CD4-positive, alpha-beta T cell treated with Interleukin-6 at 100 ng/mL for 8 hours (primary cell): ENCODE measurements at regions not wholly inside any gene's neighbourhood (a gene's known extent, or its start where the extent isn't known, plus 50 kb on each side); places are given as distances from the start of the nearest gene placed in this dataset.

Experiments used
- DNase-seq: peaks from one replicate; pipeline ENCODE4 v3.0.0-alpha.2; 2020; ENCODE audit warnings: mixed read lengths, low spot score

- no peak for DNase-seq
These were observed 339.6 kb upstream of the TBL1XR1 start for GRCh38 chr3:177536873-177537272.

GRCh38 chr3:177537612-177538011 lies 340.3 kb upstream of the TBL1XR1 start:
- DNase-seq, result no peak

GRCh38 chr3:177538048-177538749 lies 340.9 kb upstream of the TBL1XR1 start:
- DNase-seq, result no peak

GRCh38 chr3:177538750-177539730 lies 341.8 kb upstream of the TBL1XR1 start:
- DNase-seq, result peak; percentile 63

- DNase-seq, result no peak
These were observed 344.3 kb upstream of the TBL1XR1 start for GRCh38 chr3:177541541-177541940.

GRCh38 chr3:177545964-177546363 lies 348.7 kb upstream of the TBL1XR1 start:
- no peak for DNase-seq

GRCh38 chr3:177547711-177548350 lies 350.5 kb upstream of the TBL1XR1 start:
- DNase-seq, result peak; percentile 5

- DNase-seq, result no peak
These were observed 353.4 kb upstream of the TBL1XR1 start for GRCh38 chr3:177550667-177551066.

- DNase-seq, result peak; percentile 27
These were observed 354.2 kb upstream of the TBL1XR1 start for GRCh38 chr3:177551431-177551836.

GRCh38 chr3:177552051-177552450 lies 354.8 kb upstream of the TBL1XR1 start:
- DNase-seq, result no peak

GRCh38 chr3:177553012-177553411 lies 355.7 kb upstream of the TBL1XR1 start:
- no peak for DNase-seq

- DNase-seq, result no peak
These were observed 356.3 kb upstream of the TBL1XR1 start for GRCh38 chr3:177553579-177553978.

- DNase-seq, result no peak
These were observed 357.8 kb upstream of the TBL1XR1 start for GRCh38 chr3:177554895-177555759.

GRCh38 chr3:177557548-177557947 lies 360.3 kb upstream of the TBL1XR1 start:
- DNase-seq, result no peak

GRCh38 chr3:177561365-177561764 lies 364.1 kb upstream of the TBL1XR1 start:
- no peak for DNase-seq

- no peak for DNase-seq
These were observed 364.6 kb upstream of the TBL1XR1 start for GRCh38 chr3:177561769-177562392.

GRCh38 chr3:177563243-177563780 lies 366.0 kb upstream of the TBL1XR1 start:
- DNase-seq, result no peak

- no peak for DNase-seq
These were observed 366.5 kb upstream of the TBL1XR1 start for GRCh38 chr3:177563792-177564191.

- no peak for DNase-seq
These were observed 368.7 kb upstream of the TBL1XR1 start for GRCh38 chr3:177565981-177566380.

GRCh38 chr3:177567833-177568232 lies 370.6 kb upstream of the TBL1XR1 start:
- DNase-seq, result no peak

- no peak for DNase-seq
These were observed 371.9 kb upstream of the TBL1XR1 start for GRCh38 chr3:177569193-177569592.
